ENCODE measurements at regions not wholly inside any gene's neighbourhood (a gene's known extent, or its start where the extent isn't known, plus 50 kb on each side); places are given as distances from the start of the nearest gene placed in this dataset.

GRCh38 chr11:44416776-44417175 is 106.8 kb upstream of the ALX4 start:
- TF ChIP-seq CTCF (IDR thresholded peaks at IDR 0.05) = no peak
- TF ChIP-seq POLR2A (IDR thresholded peaks at IDR 0.05) = no peak

Data from ovary (tissue), 3 donors.